IMR-90 (cell line): ENCODE measurements at regions not wholly inside any gene's neighbourhood (a gene's known extent, or its start where the extent isn't known, plus 50 kb on each side); places are given as distances from the start of the nearest gene placed in this dataset.

Experiments
- ATAC-seq: fragments of 200-7000 bp; cut with Tn5 transposase; 2 replicates; pipeline ENCODE4 v1.9.1; 2020; ENCODE audit warnings: low read depth, mild to moderate bottlenecking, moderate library complexity
- BruUV-seq: library from RNA; stranded (reverse); fragments of 400-500 nt; replicated peaks from 2 replicates; lab custom pipeline; 2021; lab: Mats Ljungman, UMichigan
- CTCF ChIA-PET: fragments of 300-600 bp; formaldehyde crosslinking; extraction: SDS; loops from one replicate; lab custom pipeline; 2021; ENCODE audit warnings: antibody characterized with exemption; lab: Yijun Ruan, JAX
- POLR2A ChIA-PET: fragments of 300-600 bp; sonication (Branson Sonifier 250); formaldehyde crosslinking; loops from one replicate; lab custom pipeline; 2022; ENCODE audit warnings: antibody characterized with exemption; ENCODE audit not compliant: unreplicated experiment; lab: Charles Lee
- DNase-seq: peaks from one replicate; pipeline ENCODE4 v3.0.0; 2013
- H2AFZ ChIP-seq: replicated peaks from 2 replicates; pipeline ENCODE3; 2013; ENCODE audit warnings: low read length, mild to moderate bottlenecking; ENCODE audit not compliant: poor library complexity
- H2AK5ac ChIP-seq: 2 replicates; pipeline ENCODE4 v1.6.1; 2013; ENCODE audit warnings: low read depth, low read length, inconsistent platforms
- H2AK9ac ChIP-seq: replicated peaks from 2 replicates; pipeline ENCODE3; 2013; ENCODE audit warnings: mild to moderate bottlenecking, low read depth, low read length, moderate library complexity; ENCODE audit not compliant: poor library complexity
- H2BK120ac ChIP-seq: 2 replicates; pipeline ENCODE4 v1.6.1; 2013; ENCODE audit warnings: low read depth, low read length, inconsistent platforms
- H2BK15ac ChIP-seq: 3 replicates; pipeline ENCODE4 v1.6.1; 2013; ENCODE audit warnings: low read depth, low read length, inconsistent platforms
- H2BK20ac ChIP-seq: 2 replicates; pipeline ENCODE4 v1.6.1; 2013; ENCODE audit warnings: low read depth, mild to moderate bottlenecking, inconsistent platforms, low read length, moderate library complexity
- H2BK5ac ChIP-seq: 2 replicates; pipeline ENCODE4 v1.6.1; 2013; ENCODE audit warnings: mild to moderate bottlenecking, low read depth, low read length, inconsistent platforms; ENCODE audit not compliant: poor library complexity, severe bottlenecking
- H3K14ac ChIP-seq: replicated peaks from 2 replicates; pipeline ENCODE4 v1.6.1; 2013; ENCODE audit warnings: low read depth, low read length, inconsistent platforms
- H3K18ac ChIP-seq: 2 replicates; pipeline ENCODE4 v1.6.1; 2013; ENCODE audit warnings: low read depth, low read length, control low read depth
- H3K23ac ChIP-seq: 2 replicates; pipeline ENCODE4 v1.6.1; 2013; ENCODE audit warnings: low read depth, low read length, inconsistent platforms
- H3K27ac ChIP-seq: 2 replicates; pipeline ENCODE4 v1.5.1; 2013; ENCODE audit warnings: mild to moderate bottlenecking, control low read depth, low read length; ENCODE audit not compliant: insufficient read depth
- H3K27me3 ChIP-seq: 2 replicates; pipeline ENCODE4 v1.6.1; 2013; ENCODE audit warnings: low read length; ENCODE audit not compliant: control insufficient read depth, insufficient read depth
- H3K36me3 ChIP-seq: 2 replicates; pipeline ENCODE4 v1.6.1; 2013; ENCODE audit warnings: low read length, mixed read lengths; ENCODE audit not compliant: control insufficient read depth, insufficient read depth
- H3K4ac ChIP-seq: 2 replicates; pipeline ENCODE4 v1.6.1; 2013; ENCODE audit warnings: low read depth, low read length, inconsistent platforms
- H3K4me1 ChIP-seq: 2 replicates; pipeline ENCODE4 v1.6.1; 2013; ENCODE audit warnings: low read length, mixed read lengths; ENCODE audit not compliant: control insufficient read depth, insufficient read depth
- H3K4me2 ChIP-seq: 2 replicates; pipeline ENCODE4 v1.6.1; 2013; ENCODE audit warnings: low read depth, mild to moderate bottlenecking, control low read depth, low read length, moderate library complexity
- H3K4me3 ChIP-seq: 2 replicates; pipeline ENCODE4 v1.5.1; 2013; ENCODE audit warnings: low read depth, mild to moderate bottlenecking, control low read depth, low read length, moderate library complexity; ENCODE audit not compliant: insufficient read depth
- H3K56ac ChIP-seq: 2 replicates; pipeline ENCODE4 v1.6.1; 2013; ENCODE audit warnings: low read length, inconsistent platforms; ENCODE audit not compliant: insufficient read depth; ENCODE audit errors: extremely low read depth
- H3K79me1 ChIP-seq, 2 experiments: 2 replicates each; pipeline ENCODE4 v1.6.1; 2013; ENCODE audit warnings: low read length in 2 of 2, inconsistent platforms in 1 of 2, low read depth in 1 of 2
- H3K9ac ChIP-seq: 2 replicates; pipeline ENCODE4 v1.6.1; 2013; ENCODE audit warnings: low read depth, low read length, control low read depth
- H3K9me1 ChIP-seq: 2 replicates; pipeline ENCODE4 v1.6.1; 2013; ENCODE audit warnings: low read length, inconsistent platforms; ENCODE audit not compliant: insufficient read depth
- H3K9me3 ChIP-seq: 2 replicates; pipeline ENCODE4 v1.6.1; 2013; ENCODE audit warnings: low read length; ENCODE audit not compliant: control insufficient read depth, insufficient read depth
- H4K20me1 ChIP-seq: 2 replicates; pipeline ENCODE4 v1.6.1; 2013; ENCODE audit warnings: low read length, inconsistent platforms; ENCODE audit not compliant: insufficient read depth
- H4K5ac ChIP-seq: 2 replicates; pipeline ENCODE4 v1.6.1; 2013; ENCODE audit warnings: mild to moderate bottlenecking, low read depth, low read length, control low read depth
- H4K8ac ChIP-seq, 2 experiments: 2 replicates each; pipeline ENCODE4 v1.6.1; 2013; ENCODE audit warnings: low read depth in 2 of 2, low read length in 2 of 2, control low read depth in 1 of 2, inconsistent platforms in 1 of 2
- H4K91ac ChIP-seq: 2 replicates; pipeline ENCODE4 v1.6.1; 2013; ENCODE audit warnings: low read depth, low read length, inconsistent platforms; ENCODE audit not compliant: insufficient read depth
- BHLHE40 ChIP-seq: fragments of 150-350 bp; IDR thresholded peaks from 2 replicates; pipeline ENCODE4 v1.6.1; 2016; ENCODE audit warnings: mild to moderate bottlenecking, low read depth, low read length
- CHD1 ChIP-seq: IDR thresholded peaks from 2 replicates; pipeline ENCODE4 v1.6.1; 2012; ENCODE audit warnings: low read depth, low read length, improper control_type of control experiment
- MAFK ChIP-seq: IDR thresholded peaks from 2 replicates; pipeline ENCODE4 v1.6.1; 2012; ENCODE audit warnings: low read depth, low read length, improper control_type of control experiment
- MAZ ChIP-seq: IDR thresholded peaks from 2 replicates; pipeline ENCODE4 v1.6.1; 2012; ENCODE audit warnings: low read depth, mild to moderate bottlenecking, low read length, improper control_type of control experiment, moderate library complexity, borderline replicate concordance
- MXI1 ChIP-seq: IDR thresholded peaks from 2 replicates; pipeline ENCODE4 v1.6.1; 2012; ENCODE audit warnings: low read depth, mild to moderate bottlenecking, low read length, moderate library complexity, borderline replicate concordance
- NFE2L2 ChIP-seq: fragments of 150-350 bp; IDR thresholded peaks from 2 replicates; pipeline ENCODE4 v1.6.1; 2016; ENCODE audit warnings: low read depth, mild to moderate bottlenecking, low read length
- POLR2A ChIP-seq: IDR thresholded peaks from 2 replicates; pipeline ENCODE4 v1.6.1; 2012; ENCODE audit warnings: mild to moderate bottlenecking, low read depth, low read length
- RCOR1 ChIP-seq: IDR thresholded peaks from 2 replicates; pipeline ENCODE4 v1.6.1; 2012; ENCODE audit warnings: mild to moderate bottlenecking, low read length, improper control_type of control experiment; ENCODE audit not compliant: insufficient replicate concordance
- RFX5 ChIP-seq: IDR thresholded peaks from 2 replicates; pipeline ENCODE4 v1.8.0; 2012; ENCODE audit warnings: low read depth, mild to moderate bottlenecking, low read length, moderate library complexity
- SMC3 ChIP-seq: fragments of 150-350 bp; IDR thresholded peaks from 2 replicates; pipeline ENCODE4 v1.6.1; 2016; ENCODE audit warnings: low read depth, mild to moderate bottlenecking, antibody characterized with exemption, low read length, moderate library complexity
- dilution Hi-C: fragments of 300-500 bp; cut with HindIII; formaldehyde crosslinking; loops from one replicate; pipeline ENCODE4 v1.14.3; 2018; ENCODE audit warnings: low sequenced_read_pairs; ENCODE audit not compliant: unreplicated experiment
- in situ Hi-C: fragments of 300-500 bp; cut with MboI; formaldehyde crosslinking; loops from 3 replicates; pipeline ENCODE4 v1.14.3; 2019; ENCODE audit warnings: low sequenced_read_pairs, inconsistent platforms, mixed read lengths
- intact Hi-C: fragments of 100-400 bp; cut with micrococcal nuclease; formaldehyde crosslinking; loops from 2 replicates; pipeline ENCODE4 v1.10.0; 2022
- TF ChIP-seq, protein P1 (sequence below): fragments of 150-350 bp; IDR thresholded peaks from 2 replicates; pipeline ENCODE4 v1.6.1; 2016; ENCODE audit warnings: low read depth, mild to moderate bottlenecking, low read length, moderate library complexity, borderline replicate concordance
- TF ChIP-seq, protein P2 (sequence below): conservative IDR thresholded peaks from 2 replicates; pipeline ENCODE4 v1.5.1; 2012; ENCODE audit warnings: mild to moderate bottlenecking, low read depth, low read length, improper control_type of control experiment
- TF ChIP-seq, protein P3 (sequence below): fragments of 150-350 bp; IDR thresholded peaks from 2 replicates; pipeline ENCODE4 v1.6.1; 2017; ENCODE audit warnings: mild to moderate bottlenecking, antibody characterized with exemption, low read length, low read depth

DNA sequence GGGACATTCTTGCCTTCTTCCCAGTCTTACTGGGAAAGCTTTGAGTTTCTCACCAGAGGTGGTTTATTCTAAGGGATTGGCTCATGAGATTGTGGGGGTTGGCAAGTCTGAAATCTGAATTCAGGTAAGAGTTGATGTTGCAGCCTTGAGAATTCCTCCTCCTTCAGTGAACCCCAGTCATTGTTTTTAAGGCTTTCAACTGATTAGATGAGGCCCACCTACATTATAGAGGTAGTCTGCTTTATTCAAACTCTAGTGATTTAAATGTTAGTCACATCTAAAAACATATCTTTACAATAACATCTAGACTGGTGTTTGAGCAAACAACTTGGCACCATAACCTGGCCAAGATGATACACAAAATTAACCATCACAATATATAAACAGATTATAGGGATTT lies 156.5 kb upstream of the MED14 start:
- H3K9me1 ChIP-seq, result no peaks in the 10 kb centered on the region
- H3K27me3 ChIP-seq, result peaks cover 2% of the 10 kb centered on the region
- ATAC-seq, result no peak
- H3K9ac ChIP-seq, result no peak overlapping the region
- no TSS peak for BruUV-seq
- H3K56ac ChIP-seq, result no peak overlapping the region
- in situ Hi-C loops (no loop called here), intact Hi-C loops (no loop called here), dilution Hi-C loops (no loop called here)
- no peak overlapping the region for H3K14ac ChIP-seq
- H2AK5ac ChIP-seq, result no peak overlapping the region
- no peak overlapping the region for H4K91ac ChIP-seq
- H2BK20ac ChIP-seq, result no peak overlapping the region
- no peak overlapping the region for H3K4me3 ChIP-seq
- no peak overlapping the region for H2BK120ac ChIP-seq
- CTCF ChIA-PET, result no interaction called here
- H3K4me2 ChIP-seq, result no peak overlapping the region
- H2BK15ac ChIP-seq, result no peak overlapping the region
- H3K4me1 ChIP-seq, result no peaks in the 10 kb centered on the region
- H2BK5ac ChIP-seq, result no peak overlapping the region
- H3K18ac ChIP-seq, result no peak overlapping the region
- no peaks in the 10 kb centered on the region for H3K9me3 ChIP-seq
- H3K27ac ChIP-seq, result no peak overlapping the region
- POLR2A ChIA-PET, result no interaction called here
- TF ChIP-seq RCOR1 (no peak), BHLHE40 (no peak), MXI1 (no peak), SMC3 (no peak), MAFK (no peak), RFX5 (no peak), NFE2L2 (no peak), MAZ (no peak), POLR2A (no peak), CHD1 (no peak)
- TF ChIP-seq, protein P1, sequence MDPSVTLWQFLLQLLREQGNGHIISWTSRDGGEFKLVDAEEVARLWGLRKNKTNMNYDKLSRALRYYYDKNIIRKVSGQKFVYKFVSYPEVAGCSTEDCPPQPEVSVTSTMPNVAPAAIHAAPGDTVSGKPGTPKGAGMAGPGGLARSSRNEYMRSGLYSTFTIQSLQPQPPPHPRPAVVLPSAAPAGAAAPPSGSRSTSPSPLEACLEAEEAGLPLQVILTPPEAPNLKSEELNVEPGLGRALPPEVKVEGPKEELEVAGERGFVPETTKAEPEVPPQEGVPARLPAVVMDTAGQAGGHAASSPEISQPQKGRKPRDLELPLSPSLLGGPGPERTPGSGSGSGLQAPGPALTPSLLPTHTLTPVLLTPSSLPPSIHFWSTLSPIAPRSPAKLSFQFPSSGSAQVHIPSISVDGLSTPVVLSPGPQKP, result no peak
- TF ChIP-seq, protein P2, sequence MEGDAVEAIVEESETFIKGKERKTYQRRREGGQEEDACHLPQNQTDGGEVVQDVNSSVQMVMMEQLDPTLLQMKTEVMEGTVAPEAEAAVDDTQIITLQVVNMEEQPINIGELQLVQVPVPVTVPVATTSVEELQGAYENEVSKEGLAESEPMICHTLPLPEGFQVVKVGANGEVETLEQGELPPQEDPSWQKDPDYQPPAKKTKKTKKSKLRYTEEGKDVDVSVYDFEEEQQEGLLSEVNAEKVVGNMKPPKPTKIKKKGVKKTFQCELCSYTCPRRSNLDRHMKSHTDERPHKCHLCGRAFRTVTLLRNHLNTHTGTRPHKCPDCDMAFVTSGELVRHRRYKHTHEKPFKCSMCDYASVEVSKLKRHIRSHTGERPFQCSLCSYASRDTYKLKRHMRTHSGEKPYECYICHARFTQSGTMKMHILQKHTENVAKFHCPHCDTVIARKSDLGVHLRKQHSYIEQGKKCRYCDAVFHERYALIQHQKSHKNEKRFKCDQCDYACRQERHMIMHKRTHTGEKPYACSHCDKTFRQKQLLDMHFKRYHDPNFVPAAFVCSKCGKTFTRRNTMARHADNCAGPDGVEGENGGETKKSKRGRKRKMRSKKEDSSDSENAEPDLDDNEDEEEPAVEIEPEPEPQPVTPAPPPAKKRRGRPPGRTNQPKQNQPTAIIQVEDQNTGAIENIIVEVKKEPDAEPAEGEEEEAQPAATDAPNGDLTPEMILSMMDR, result no peak
- TF ChIP-seq, protein P3, sequence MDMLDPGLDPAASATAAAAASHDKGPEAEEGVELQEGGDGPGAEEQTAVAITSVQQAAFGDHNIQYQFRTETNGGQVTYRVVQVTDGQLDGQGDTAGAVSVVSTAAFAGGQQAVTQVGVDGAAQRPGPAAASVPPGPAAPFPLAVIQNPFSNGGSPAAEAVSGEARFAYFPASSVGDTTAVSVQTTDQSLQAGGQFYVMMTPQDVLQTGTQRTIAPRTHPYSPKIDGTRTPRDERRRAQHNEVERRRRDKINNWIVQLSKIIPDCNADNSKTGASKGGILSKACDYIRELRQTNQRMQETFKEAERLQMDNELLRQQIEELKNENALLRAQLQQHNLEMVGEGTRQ, result no peak
- H2AK9ac ChIP-seq, result no peak overlapping the region
- no peak overlapping the region for H4K8ac ChIP-seq
- no peak overlapping the region for H3K4ac ChIP-seq
- H2AFZ ChIP-seq, result no peak overlapping the region
- DNase-seq, result no peak
- no peaks in the 10 kb centered on the region for H3K79me1 ChIP-seq
- H4K5ac ChIP-seq, result no peak overlapping the region
- no peak overlapping the region for H3K23ac ChIP-seq
- H4K20me1 ChIP-seq, result no peaks in the 10 kb centered on the region
- H3K36me3 ChIP-seq, result no peaks in the 10 kb centered on the region
